IPS-18c (cell line): ENCODE measurements at regions not wholly inside any gene's neighbourhood (a gene's known extent, or its start where the extent isn't known, plus 50 kb on each side); places are given as distances from the start of the nearest gene placed in this dataset.
"Not testable (repeated sequence)": the region's sequence is repeated elsewhere in the genome, so short reads cannot be mapped to it uniquely, and the experiment has no call there.

Source experiments
- H3K4me3 ChIP-seq: 2 replicates; pipeline ENCODE4 v1.7.0; 2013; ENCODE audit warnings: low read depth, mild to moderate bottlenecking, low read length, moderate library complexity; ENCODE audit not compliant: insufficient read depth
- H3K9me3 ChIP-seq: one replicate; pipeline ENCODE4 v1.6.1; 2013; ENCODE audit warnings: mild to moderate bottlenecking, low read length, moderate library complexity; ENCODE audit not compliant: control insufficient read depth, insufficient read depth

DNA sequence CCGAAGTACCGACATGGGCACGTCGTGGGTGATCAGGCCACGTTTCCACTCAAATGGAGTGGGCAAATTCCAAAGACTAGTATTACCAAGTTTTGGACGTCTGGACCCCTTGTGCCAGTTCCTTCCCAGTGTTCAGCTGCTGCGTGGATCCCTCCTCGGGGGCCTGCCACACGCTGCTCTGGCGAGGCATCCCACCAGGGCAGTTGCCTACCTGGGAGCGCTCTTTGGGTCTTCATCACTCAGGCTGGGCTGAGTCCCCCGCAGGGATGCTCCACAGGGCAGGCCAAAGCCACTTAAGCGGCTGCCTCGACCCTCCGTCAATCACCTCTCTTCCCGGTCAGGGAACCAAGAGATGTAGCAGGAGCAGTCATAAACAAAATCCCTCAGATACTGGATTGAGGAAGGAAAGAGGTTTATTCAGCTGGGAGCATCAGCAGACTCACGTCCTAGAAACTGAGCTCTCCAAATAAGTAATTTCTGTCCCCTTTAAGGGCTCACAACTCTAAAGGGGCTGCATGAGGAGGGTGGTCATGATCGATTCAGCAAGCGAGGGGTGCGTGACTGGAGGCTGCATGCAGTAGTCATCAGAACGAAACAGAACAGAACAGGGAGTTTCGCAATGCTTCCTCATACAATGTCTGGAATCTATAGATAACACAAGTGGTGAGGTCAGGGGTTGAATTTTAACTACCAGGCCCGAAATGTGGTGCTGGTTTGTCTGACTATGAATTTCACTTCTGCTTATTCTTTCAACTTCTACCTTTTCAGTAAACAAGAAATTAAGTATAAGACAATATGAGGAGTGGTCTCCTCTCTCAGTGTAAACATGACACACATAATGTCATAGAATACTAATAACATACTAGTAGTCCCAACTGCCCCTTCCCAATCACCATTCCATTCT lies 998.6 kb upstream of the NCAM2 start:
- H3K9me3 ChIP-seq: peaks cover 6% of the 10 kb centered on the region
- no peak overlapping the region for H3K4me3 ChIP-seq

DNA sequence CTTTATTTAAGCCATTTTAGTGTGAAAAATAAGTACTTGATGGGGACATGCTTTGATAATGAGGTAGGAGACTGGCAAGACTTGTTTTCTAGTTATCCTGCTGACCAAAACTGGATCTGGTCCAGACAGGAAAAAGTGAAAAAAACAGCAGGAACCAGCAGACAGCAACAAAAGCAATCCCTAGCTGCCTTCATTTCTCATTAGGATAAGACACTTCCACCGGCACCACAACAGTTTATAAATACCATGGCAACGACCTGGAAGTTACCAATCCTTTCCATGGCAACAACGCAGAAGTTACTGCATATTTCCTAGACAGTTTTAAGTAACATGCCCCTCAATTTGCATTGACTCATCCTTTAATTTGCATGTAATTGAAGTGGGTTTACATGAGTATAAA lies 993.8 kb upstream of the NCAM2 start:
- Histone ChIP-seq H3K4me3 (no peak overlapping the region), H3K9me3 (peaks cover under 1% of the 10 kb centered on the region)

DNA sequence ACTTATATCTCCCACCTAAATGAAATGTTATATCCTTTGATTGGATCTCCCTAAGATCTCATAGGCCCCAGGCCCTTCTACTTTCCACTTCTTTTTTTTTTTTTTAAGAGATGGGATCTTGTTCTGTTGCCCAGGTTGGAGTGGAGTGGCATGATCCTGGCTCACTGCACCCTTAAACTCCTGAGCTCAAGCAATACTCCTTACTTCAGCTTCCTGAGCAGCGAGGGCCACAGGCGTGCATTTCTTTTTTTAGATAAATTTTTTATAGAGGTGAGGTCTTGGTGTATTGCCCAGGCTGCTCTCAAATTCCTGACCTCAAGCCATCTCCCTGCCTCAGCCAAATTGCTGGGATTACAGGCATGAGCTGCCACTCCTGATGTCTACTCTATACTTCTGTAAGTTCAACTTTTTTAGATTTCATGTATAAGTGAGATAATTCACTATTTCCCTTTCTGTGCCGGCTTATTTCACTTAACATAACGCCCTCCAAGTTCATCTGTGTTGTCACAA lies 987.5 kb upstream of the NCAM2 start:
- Histone ChIP-seq H3K4me3 (no peak overlapping the region), H3K9me3 (no peaks in the 10 kb centered on the region)

DNA sequence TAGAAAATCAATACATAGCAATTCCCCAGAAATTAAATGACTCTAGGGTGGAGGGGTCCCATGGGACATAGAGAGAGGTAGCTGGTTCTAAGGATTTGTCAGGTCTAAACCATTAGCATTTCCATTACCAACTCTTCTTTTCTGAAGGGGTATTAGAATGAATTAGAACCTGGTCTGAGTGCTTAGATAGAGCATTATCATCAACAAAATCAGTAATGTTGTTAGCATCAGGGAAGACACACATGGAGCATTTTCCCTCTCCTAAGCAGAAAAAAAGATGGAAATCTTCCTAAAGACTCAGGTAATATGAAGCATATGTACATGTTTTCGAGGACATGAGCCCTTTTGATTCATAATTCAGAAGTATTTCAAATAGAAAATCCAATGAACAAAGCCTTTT lies 984.4 kb upstream of the NCAM2 start:
- Histone ChIP-seq H3K4me3 (no peak overlapping the region), H3K9me3 (no peaks in the 10 kb centered on the region)

DNA sequence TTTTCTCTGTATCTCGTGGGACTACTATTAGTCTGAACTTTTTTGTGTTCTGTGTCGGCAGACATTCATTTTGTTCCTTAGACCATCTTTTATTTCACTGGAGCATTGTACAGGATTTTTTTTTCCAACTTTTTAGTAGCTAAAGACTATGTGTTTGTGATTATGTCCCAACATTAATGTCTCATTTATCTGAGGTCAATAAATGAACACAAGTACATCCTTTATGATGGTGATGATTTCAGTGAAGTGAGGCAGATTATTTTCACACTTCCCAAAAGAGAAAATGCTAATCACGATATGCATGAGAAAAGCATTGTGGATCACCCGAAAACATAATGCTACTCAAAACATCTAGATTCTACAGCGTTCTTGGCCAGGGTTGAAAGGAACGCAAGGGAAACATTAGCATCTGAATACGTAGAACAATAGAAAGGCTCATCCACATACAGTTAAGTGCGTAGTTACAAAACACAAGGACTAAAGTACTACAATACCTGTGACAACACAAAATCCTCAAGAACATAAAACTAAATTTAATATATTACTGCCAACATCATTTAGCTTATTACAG lies 981.7 kb upstream of the NCAM2 start:
- no peak overlapping the region for H3K4me3 ChIP-seq
- no peaks in the 10 kb centered on the region for H3K9me3 ChIP-seq

DNA sequence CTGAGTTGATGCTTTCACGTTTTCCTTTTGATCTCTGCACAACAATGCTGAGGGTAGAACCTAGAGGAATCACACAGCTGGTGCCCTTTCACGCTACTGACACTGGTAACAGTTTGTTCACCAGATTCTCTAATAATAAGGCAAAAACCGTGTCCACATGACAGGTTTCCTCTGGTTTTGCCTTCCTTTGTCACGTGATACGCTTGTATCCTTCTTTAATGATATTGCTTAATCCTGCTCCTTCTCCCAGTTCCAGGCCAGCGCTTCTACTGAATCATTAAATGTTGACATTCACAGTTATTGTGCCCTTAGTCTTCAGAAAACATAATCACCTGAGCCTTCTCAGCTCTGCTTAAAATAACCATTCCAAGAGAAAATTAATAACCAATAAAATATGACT lies 978.2 kb upstream of the NCAM2 start:
- Histone ChIP-seq H3K4me3 (no peak overlapping the region), H3K9me3 (no peaks in the 10 kb centered on the region)

DNA sequence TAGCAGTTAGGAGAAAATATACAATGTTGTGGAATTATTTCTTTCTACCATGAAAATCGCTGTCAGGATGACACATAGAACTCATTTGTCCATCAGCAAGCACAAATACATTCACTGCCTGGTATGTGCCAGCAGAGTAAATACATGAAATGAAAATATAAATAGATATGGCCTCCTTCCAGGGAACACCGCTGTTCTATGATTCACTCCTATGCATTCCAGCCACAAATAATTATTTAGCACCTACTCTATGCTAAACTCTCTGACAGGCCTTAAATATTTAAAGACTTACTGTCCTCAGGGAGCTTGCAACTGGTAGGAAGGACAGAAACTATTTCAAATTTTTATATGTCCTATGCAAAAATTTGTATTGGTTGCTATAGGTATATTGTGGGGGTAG lies 975.0 kb upstream of the NCAM2 start:
- no peak overlapping the region for H3K4me3 ChIP-seq

DNA sequence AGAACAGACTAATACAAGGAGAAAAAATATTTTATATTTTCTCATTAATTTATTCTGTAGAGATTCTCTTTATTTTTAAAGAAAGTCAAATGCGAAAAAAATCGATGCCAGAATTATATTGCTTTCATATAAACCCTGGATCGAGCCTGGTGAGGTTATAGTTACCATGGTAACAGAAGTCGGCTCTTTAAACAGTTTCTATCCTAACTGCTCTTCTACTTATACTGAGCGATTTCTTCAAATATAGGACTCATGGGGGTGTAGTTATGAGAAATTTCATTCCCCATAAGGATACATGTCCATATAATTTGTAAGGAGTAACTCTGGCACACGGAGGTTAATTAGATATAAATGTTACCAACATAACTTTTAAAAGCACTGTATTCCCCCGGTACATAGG lies 973.5 kb upstream of the NCAM2 start:
- no peaks in the 10 kb centered on the region for H3K9me3 ChIP-seq
- H3K4me3 ChIP-seq: no peak overlapping the region

More for the DNA sequence above, 975.0 kb upstream of the NCAM2 start:
- H3K9me3 ChIP-seq: no peaks in the 10 kb centered on the region

DNA sequence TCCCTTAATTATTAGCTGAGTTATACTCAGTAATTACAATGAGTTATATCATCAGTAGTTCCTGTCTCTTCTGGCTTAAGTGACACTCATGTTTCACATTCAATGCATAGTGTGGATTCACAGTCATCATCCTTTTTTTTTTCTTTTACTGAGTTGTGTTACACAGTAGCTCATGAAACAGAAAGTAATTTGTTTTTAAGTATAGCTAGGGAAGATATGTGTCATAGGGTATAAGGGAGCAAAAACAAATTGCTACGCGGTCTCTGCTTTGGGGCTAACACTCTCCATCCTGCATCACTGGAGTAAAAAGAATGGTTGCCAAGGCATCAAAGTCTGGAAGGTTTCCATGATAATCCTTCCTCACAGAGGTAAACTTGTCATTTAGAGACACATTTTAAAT lies 971.7 kb upstream of the NCAM2 start:
- H3K4me3 ChIP-seq: no peak overlapping the region
- H3K9me3 ChIP-seq: no peaks in the 10 kb centered on the region

DNA sequence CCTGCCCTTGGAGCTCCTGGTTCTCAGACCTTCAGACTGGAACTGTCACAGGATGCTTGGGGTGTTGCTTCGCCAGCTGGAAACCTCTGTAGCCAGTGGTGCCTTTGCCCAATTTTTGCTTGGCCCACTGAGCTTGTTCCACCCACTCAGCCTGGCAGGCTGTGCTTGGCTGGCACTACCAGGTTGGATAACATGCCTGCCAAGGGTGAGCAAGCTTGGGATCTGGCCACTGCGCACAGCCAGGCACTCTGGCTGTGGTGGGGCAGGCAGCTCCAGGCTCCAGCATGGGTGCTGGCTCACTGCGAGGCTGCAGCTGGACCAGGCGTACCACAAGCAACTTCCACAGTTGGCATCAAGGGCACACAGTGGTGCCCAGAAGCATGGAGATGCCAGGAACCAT lies 967.8 kb upstream of the NCAM2 start:
- H3K9me3 ChIP-seq: no peaks in the 10 kb centered on the region

DNA sequence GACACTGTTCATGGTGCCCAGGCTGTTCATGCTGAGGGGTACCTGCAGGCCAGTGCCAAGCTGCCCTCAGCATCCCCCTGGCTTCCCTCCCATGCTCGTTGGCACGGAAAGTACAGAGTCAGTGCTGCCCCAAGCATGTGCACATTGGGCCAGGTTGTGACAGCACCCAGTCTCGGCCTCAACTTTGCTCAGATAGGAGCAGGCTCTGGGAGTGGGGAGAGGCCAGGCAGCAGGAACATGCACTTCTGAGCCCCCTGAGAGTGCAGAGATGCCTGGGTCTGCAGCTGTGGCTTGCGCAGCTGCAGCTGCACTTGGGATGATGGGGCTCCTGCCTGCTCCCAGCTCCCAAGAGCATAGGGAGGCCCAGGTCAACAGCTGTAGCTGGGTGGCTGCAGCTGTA lies 966.4 kb upstream of the NCAM2 start:
- no peak overlapping the region for H3K4me3 ChIP-seq

More for the DNA sequence above, 967.8 kb upstream of the NCAM2 start:
- H3K4me3 ChIP-seq: no peak overlapping the region

DNA sequence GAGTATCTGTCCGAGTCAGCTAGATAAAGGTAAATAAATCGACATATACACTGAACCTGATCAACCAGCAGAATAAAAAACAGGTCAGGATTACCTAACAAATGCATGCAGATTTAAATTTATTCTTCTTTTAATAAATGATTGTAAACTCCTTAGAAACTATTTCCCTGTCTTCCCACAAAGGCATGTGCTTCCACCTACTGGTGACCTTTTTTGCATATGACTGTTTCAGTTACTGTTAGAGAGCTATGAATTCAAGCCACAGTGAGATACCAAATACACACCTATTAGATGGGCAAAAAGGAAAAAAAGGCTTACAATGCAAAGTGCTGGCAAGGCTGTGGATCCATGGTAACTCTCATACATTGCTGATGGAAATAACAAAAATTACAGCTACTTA lies 957.4 kb upstream of the NCAM2 start:
- Histone ChIP-seq H3K4me3 (no peak overlapping the region), H3K9me3 (no peaks in the 10 kb centered on the region)

More for the DNA sequence above, 966.4 kb upstream of the NCAM2 start:
- no peaks in the 10 kb centered on the region for H3K9me3 ChIP-seq

DNA sequence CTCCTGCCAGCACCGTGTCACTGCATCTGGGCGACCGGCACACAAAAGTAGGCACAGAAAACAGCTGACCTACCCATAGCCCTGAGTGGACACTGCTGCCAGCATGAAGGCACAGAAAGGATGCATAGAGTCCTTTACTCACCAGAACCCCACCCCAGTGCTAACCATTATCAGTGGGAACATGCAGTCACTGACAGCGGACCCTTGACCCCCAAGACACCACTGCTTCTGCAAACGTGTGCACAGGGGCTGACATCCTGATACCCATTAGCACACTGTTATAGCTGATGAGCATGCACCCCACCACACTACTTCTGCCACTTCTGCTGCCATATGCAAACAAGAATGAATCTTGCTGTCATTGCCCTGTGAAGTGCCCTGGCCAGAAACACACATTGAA lies 953.0 kb upstream of the NCAM2 start:
- Histone ChIP-seq H3K9me3 (no peaks in the 10 kb centered on the region), H3K4me3 (no peak overlapping the region)

DNA sequence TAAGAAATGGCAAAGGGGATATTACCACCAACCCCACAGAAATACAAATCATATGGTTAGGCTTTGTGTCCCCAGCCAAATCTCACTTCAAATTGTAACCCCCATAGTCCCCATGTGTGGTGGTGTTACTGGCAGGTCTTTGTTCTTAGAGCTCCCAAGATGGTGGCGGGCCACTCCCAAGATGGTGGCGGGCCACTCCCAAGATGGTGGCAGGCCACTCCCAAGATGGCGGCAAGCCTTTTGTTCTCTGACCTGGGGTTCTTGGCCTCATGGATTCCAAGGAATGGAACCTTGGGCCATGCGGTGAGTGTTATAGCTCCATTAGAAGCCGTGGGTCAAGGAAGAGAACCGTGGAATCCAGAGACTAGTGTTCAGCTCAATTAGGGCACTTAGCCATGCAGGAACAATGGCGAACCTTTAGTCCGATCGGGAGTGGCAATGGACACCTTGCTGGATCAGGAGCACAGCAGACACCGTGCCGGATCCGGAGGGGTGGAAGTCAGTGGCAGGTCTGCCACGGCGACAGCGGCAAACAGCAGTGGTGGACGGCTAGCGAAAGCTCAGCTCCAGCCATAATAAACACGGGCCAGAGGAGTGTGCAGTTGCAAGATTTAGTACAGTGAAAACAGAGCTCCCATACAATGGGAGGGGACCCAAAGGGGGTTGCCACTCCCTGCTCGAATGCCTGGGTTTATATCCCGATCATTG lies 949.9 kb upstream of the NCAM2 start:
- not testable (repeated sequence) for H3K9me3 ChIP-seq, H3K4me3 ChIP-seq

DNA sequence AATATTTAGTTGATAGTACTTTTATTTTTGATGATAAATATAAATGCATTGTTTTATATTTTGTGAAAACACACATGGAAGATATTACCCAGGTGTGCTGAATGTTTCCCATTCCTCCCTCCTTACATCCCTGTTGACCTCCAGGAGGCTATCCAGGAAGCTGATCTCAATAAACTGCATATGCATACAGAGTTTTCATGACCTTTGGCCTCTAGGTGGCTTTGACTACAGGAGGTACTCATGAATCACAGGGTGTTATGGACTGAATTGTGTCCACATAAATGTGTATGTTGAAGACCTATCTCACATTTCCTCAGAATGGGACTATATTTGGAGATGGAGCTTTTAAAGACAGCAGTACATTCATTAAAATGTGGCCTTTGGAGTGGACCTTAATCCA lies 914.9 kb upstream of the NCAM2 start:
- Histone ChIP-seq H3K9me3 (no peaks in the 10 kb centered on the region), H3K4me3 (no peak overlapping the region)

DNA sequence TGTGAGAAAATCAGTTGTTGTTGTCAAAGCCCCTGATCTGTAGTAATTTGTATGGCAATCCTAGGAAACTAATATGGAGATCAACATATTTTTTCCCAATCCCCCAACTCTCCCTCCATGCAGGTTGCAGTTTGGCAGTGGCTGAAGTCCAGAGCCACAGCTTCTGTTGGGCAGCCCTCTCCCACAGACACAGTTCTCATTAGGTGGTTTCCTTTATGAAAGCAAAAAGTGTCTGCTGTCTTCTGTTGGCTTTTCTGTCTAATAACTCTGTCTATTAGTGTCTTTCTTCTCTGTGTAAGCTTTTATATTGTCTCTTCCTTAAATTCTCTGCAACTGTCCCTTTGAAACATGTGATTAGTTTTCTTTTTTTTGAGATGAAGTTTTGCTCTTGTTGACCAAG lies 914.3 kb upstream of the NCAM2 start:
- Histone ChIP-seq H3K4me3 (no peak overlapping the region), H3K9me3 (no peaks in the 10 kb centered on the region)

DNA sequence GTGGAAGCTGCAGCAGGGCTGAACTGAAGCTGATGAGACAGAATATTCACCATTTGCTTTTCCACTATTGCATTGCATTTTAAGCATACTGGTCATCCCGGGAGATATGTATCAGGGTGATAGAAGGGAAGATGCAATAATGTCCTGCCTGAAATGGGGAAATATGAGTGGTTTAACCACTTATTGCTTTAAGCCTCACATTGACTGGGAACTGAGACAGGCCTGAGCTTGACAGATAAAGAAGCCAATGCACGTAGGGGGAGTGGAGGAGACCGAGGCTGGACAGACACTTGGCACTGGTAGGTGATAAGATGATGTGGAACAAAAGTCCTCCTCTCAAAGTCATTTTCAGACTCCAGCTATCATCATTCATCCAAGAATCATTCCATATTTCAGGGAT lies 911.7 kb upstream of the NCAM2 start:
- H3K9me3 ChIP-seq: no peaks in the 10 kb centered on the region

DNA sequence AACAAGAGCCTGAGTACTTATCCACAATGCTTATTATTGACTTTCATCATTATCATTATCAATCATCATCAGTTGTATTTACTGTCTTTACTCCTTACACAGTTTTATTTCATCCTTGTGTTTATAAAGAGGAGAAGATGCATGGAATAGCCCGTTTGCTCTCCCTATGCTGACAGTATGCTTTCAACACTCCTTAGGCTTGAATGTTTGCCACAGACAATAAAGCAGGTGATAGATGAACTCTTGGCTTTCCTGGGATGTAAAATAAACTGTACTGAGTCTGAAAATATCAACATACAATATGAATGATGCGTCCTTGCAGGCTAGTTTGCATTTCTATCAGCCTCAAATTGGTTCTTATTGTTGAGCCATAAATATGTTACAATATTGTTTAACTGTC lies 891.8 kb upstream of the NCAM2 start:
- H3K4me3 ChIP-seq: no peak overlapping the region
- H3K9me3 ChIP-seq: no peaks in the 10 kb centered on the region

More for the DNA sequence above, 911.7 kb upstream of the NCAM2 start:
- H3K4me3 ChIP-seq: no peak overlapping the region
